ENCODE measurements at regions not wholly inside any gene's neighbourhood (a gene's known extent, or its start where the extent isn't known, plus 50 kb on each side); places are given as distances from the start of the nearest gene placed in this dataset.

- TF ChIP-seq SIN3A (IDR thresholded peaks at IDR 0.05; ENCODE audit: borderline replicate concordance, insufficient read depth, low read length) (no peak), TAF1 (IDR thresholded peaks at IDR 0.05; ENCODE audit: borderline replicate concordance, insufficient read depth, low read length) (no peak)
Measured at GRCh38 chr5:136510481-136510880, 145.1 kb upstream of the TRPC7 start.
